GM12878 (cell line): ENCODE measurements at regions not wholly inside any gene's neighbourhood (a gene's known extent, or its start where the extent isn't known, plus 50 kb on each side); places are given as distances from the start of the nearest gene placed in this dataset.
A peak's percentile ranks its signal among the peaks of the same experiment; 100 is the strongest.

Experiments
- ATAC-seq: fragments of 200-7000 bp; cut with Tn5 transposase; 3 replicates; pipeline ENCODE4 v1.9.1; 2020; ENCODE audit warnings: mild to moderate bottlenecking, moderate library complexity
- BruUV-seq: library from RNA; stranded (reverse); fragments of 400-500 nt; replicated peaks from 2 replicates; lab custom pipeline; 2021; lab: Mats Ljungman, UMichigan
- CTCF ChIA-PET: fragments of 300-600 bp; sonication (Branson Sonifier 250); formaldehyde crosslinking; extraction: SDS; loops from one replicate; lab custom pipeline; 2021; ENCODE audit warnings: inconsistent platforms; lab: Yijun Ruan, JAX
- POLR2A ChIA-PET: fragments of 350-600 bp; formaldehyde crosslinking; extraction: SDS; loops from one replicate; lab custom pipeline; 2021; ENCODE audit warnings: inconsistent platforms; lab: Charles Lee
- RAD21 ChIA-PET: fragments of 300-600 bp; sonication (Branson Sonifier 250); formaldehyde crosslinking; loops from one replicate; lab custom pipeline; 2023; ENCODE audit warnings: antibody characterized with exemption; ENCODE audit not compliant: unreplicated experiment; lab: Charles Lee
- SMC1A ChIA-PET: fragments of 300-600 bp; sonication (Branson Sonifier 250); formaldehyde crosslinking; loops from one replicate; lab custom pipeline; 2023; ENCODE audit not compliant: unreplicated experiment, uncharacterized antibody; lab: Charles Lee
- DNase-seq: peaks from one replicate; pipeline ENCODE4 v3.0.0-alpha.2; 2011; ENCODE audit warnings: low read depth, low spot score
- FAIRE-seq: peaks from 3 replicates; lab custom pipeline; 2011; peaks lifted over from hg19 to GRCh38; lab: Jason Lieb, UNC
- H2AFZ ChIP-seq: 2 replicates; pipeline ENCODE4 v1.6.0; 2011; ENCODE audit warnings: low read depth, low read length, control low read depth; ENCODE audit not compliant: control insufficient read depth
- H3K27ac ChIP-seq: 2 replicates; pipeline ENCODE4 v1.5.1; 2011; ENCODE audit warnings: control low read depth; ENCODE audit not compliant: control insufficient read depth, insufficient read depth
- H3K27me3 ChIP-seq, 2 experiments: replicated peaks in 1 of 2; 2 replicates each; pipeline versions ENCODE4 v1.6.0 to v1.6.1; 2011; ENCODE audit warnings: low read length in 1 of 2; ENCODE audit not compliant: control insufficient read depth in 2 of 2, insufficient read depth in 2 of 2
- H3K36me3 ChIP-seq, 2 experiments: 2 replicates each; pipeline ENCODE4 v1.5.1; 2011; ENCODE audit warnings: low read length in 1 of 2; ENCODE audit not compliant: control insufficient read depth in 2 of 2, insufficient read depth in 2 of 2
- H3K4me1 ChIP-seq: 2 replicates; pipeline ENCODE4 v1.6.1; 2011; ENCODE audit warnings: mild to moderate bottlenecking, low read length, moderate library complexity, mixed read lengths; ENCODE audit not compliant: control insufficient read depth, insufficient read depth
- H3K4me2 ChIP-seq: 2 replicates; pipeline ENCODE4 v1.6.0; 2011; ENCODE audit warnings: control low read depth; ENCODE audit not compliant: control insufficient read depth, insufficient read depth
- H3K4me3 ChIP-seq: fragments of 200-600 bp; sonication (generic); 2 replicates; pipeline ENCODE4 v1.5.1; 2016
- H3K79me2 ChIP-seq: 2 replicates; pipeline ENCODE4 v1.6.0; 2011; ENCODE audit warnings: low read length; ENCODE audit not compliant: control insufficient read depth, insufficient read depth
- H3K9ac ChIP-seq: 2 replicates; pipeline ENCODE4 v1.8.0; 2011; ENCODE audit warnings: low read length, control low read depth, mixed read lengths; ENCODE audit not compliant: control insufficient read depth, insufficient read depth
- H3K9me3 ChIP-seq: replicated peaks from 3 replicates; pipeline ENCODE4 v1.5.1; 2011; ENCODE audit warnings: mild to moderate bottlenecking, low read length; ENCODE audit not compliant: control insufficient read depth, insufficient read depth
- H4K20me1 ChIP-seq: 2 replicates; pipeline ENCODE4 v1.6.0; 2011; ENCODE audit not compliant: control insufficient read depth, insufficient read depth
- ATF7 ChIP-seq: fragments of 450-650 bp; IDR thresholded peaks from 2 replicates; pipeline ENCODE4 v1.6.1; 2016; ENCODE audit warnings: low read depth, mild to moderate bottlenecking
- FOS ChIP-seq: IDR thresholded peaks from 3 replicates; pipeline ENCODE4 v1.6.1; 2011; ENCODE audit warnings: borderline replicate concordance; ENCODE audit not compliant: insufficient read length; ENCODE audit errors: extremely low read depth
- HDAC6 ChIP-seq: fragments of 200-600 bp; sonication (generic); IDR thresholded peaks from one replicate; pipeline ENCODE4 v1.8.0; 2017; ENCODE audit warnings: antibody characterized with exemption; ENCODE audit not compliant: unreplicated experiment
- IKZF2 ChIP-seq, 2 experiments: fragments of 450-650 bp; IDR thresholded peaks; 2 replicates each; pipeline ENCODE4 v1.6.1; 2017; ENCODE audit warnings: mild to moderate bottlenecking in 2 of 2, moderate library complexity in 2 of 2
- PML ChIP-seq: IDR thresholded peaks from 2 replicates; pipeline ENCODE4 v1.6.1; 2012; ENCODE audit warnings: low read length, inconsistent platforms
- RUNX3 ChIP-seq: IDR thresholded peaks from 2 replicates; pipeline ENCODE4 v1.6.1; 2012; ENCODE audit warnings: low read length, inconsistent platforms
- SMAD5 ChIP-seq: IDR thresholded peaks from 2 replicates; pipeline ENCODE4 v1.6.1; 2016; ENCODE audit warnings: antibody characterized with exemption, low read depth
- SUZ12 ChIP-seq: fragments of 200-600 bp; sonication (generic); IDR thresholded peaks from one replicate; pipeline ENCODE4 v1.6.1; 2018; ENCODE audit warnings: antibody characterized with exemption, mild to moderate bottlenecking; ENCODE audit not compliant: unreplicated experiment
- TAF1 ChIP-seq: IDR thresholded peaks from 2 replicates; pipeline ENCODE4 v1.6.1; 2011; ENCODE audit warnings: mild to moderate bottlenecking, low read depth, low read length, borderline replicate concordance
- in situ Hi-C: fragments of 300-500 bp; cut with MboI; formaldehyde crosslinking; loops from 9 replicates; pipeline ENCODE4 v1.14.3; 2018; ENCODE audit warnings: mixed read lengths
- intact Hi-C: fragments of 100-400 bp; cut with micrococcal nuclease; formaldehyde crosslinking; loops from one replicate; pipeline ENCODE4 v1.14.2; 2022; ENCODE audit not compliant: unreplicated experiment
- TF ChIP-seq, protein P1 (sequence below): fragments of 150-350 bp; IDR thresholded peaks from 2 replicates; pipeline ENCODE4 v1.6.1; 2016; ENCODE audit warnings: low read depth, low read length
- TF ChIP-seq, protein P2 (sequence below): fragments of 450-650 bp; IDR thresholded peaks from 2 replicates; pipeline ENCODE4 v1.6.1; 2016; ENCODE audit warnings: mild to moderate bottlenecking, moderate library complexity, borderline replicate concordance
- TF ChIP-seq, protein P3 (sequence below): IDR thresholded peaks from 2 replicates; pipeline ENCODE4 v1.6.1; 2012; ENCODE audit warnings: low read depth, low read length, improper control_type of control experiment

DNA sequence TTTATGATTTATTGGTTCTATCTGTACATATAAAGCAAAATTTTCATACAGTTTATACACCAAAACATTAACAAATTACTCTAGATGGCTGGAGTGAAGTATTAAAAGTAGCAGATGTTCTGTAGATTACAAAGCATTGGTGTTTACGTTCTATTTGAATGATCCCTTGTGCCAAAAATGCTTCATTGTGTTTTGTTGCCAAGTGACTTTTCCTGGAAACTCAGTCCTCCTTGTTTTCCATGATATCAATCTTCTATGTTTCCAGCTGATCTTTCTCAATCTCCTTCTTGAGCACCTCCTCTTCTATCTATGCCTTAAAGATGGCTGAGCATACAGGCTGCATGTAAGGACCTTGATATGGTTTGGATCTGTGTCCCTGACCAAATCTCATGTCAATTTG, 263.6 kb upstream of the CTSO start (continued):
- TF ChIP-seq, protein P1, sequence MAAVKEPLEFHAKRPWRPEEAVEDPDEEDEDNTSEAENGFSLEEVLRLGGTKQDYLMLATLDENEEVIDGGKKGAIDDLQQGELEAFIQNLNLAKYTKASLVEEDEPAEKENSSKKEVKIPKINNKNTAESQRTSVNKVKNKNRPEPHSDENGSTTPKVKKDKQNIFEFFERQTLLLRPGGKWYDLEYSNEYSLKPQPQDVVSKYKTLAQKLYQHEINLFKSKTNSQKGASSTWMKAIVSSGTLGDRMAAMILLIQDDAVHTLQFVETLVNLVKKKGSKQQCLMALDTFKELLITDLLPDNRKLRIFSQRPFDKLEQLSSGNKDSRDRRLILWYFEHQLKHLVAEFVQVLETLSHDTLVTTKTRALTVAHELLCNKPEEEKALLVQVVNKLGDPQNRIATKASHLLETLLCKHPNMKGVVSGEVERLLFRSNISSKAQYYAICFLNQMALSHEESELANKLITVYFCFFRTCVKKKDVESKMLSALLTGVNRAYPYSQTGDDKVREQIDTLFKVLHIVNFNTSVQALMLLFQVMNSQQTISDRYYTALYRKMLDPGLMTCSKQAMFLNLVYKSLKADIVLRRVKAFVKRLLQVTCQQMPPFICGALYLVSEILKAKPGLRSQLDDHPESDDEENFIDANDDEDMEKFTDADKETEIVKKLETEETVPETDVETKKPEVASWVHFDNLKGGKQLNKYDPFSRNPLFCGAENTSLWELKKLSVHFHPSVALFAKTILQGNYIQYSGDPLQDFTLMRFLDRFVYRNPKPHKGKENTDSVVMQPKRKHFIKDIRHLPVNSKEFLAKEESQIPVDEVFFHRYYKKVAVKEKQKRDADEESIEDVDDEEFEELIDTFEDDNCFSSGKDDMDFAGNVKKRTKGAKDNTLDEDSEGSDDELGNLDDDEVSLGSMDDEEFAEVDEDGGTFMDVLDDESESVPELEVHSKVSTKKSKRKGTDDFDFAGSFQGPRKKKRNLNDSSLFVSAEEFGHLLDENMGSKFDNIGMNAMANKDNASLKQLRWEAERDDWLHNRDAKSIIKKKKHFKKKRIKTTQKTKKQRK: no peak

DNA sequence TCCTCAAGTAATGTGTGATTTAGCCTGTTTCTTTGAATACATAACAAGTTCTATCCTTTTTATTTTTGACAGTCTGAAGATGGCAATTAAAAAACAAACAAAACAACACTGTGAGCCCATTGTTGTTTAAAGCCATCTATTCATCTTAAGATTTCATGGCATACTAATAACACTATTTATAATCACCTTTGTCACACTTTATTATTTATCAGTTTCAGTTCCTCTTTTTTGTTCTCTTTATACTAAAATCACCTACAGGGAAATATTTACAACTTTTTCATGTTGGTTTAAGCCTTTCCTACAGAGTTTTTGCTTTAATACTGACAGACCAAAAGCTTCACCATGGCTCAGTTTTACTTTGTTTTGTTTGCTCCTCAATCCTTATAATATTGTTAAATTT, 247.4 kb upstream of the CTSO start:
- FAIRE-seq (peak; percentile 85), DNase-seq (peak; percentile 17)
- TF ChIP-seq SUZ12 (no peak), RUNX3 (peak; percentile 53; the same call in 1 of the 2 replicates), PML (no peak), HDAC6 (no peak), SMAD5 (no peak), TAF1 (no peak), IKZF2 (IDR thresholded peaks at IDR 0.05) (peak; percentile 88 to 90), ATF7 (peak; percentile 91), FOS (no peak)
- TF ChIP-seq, protein P2, sequence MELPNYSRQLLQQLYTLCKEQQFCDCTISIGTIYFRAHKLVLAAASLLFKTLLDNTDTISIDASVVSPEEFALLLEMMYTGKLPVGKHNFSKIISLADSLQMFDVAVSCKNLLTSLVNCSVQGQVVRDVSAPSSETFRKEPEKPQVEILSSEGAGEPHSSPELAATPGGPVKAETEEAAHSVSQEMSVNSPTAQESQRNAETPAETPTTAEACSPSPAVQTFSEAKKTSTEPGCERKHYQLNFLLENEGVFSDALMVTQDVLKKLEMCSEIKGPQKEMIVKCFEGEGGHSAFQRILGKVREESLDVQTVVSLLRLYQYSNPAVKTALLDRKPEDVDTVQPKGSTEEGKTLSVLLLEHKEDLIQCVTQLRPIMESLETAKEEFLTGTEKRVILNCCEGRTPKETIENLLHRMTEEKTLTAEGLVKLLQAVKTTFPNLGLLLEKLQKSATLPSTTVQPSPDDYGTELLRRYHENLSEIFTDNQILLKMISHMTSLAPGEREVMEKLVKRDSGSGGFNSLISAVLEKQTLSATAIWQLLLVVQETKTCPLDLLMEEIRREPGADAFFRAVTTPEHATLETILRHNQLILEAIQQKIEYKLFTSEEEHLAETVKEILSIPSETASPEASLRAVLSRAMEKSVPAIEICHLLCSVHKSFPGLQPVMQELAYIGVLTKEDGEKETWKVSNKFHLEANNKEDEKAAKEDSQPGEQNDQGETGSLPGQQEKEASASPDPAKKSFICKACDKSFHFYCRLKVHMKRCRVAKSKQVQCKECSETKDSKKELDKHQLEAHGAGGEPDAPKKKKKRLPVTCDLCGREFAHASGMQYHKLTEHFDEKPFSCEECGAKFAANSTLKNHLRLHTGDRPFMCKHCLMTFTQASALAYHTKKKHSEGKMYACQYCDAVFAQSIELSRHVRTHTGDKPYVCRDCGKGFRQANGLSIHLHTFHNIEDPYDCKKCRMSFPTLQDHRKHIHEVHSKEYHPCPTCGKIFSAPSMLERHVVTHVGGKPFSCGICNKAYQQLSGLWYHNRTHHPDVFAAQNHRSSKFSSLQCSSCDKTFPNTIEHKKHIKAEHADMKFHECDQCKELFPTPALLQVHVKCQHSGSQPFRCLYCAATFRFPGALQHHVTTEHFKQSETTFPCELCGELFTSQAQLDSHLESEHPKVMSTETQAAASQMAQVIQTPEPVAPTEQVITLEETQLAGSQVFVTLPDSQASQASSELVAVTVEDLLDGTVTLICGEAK: no peak; the same call in 1 of the 2 replicates
- TF ChIP-seq, protein P3, sequence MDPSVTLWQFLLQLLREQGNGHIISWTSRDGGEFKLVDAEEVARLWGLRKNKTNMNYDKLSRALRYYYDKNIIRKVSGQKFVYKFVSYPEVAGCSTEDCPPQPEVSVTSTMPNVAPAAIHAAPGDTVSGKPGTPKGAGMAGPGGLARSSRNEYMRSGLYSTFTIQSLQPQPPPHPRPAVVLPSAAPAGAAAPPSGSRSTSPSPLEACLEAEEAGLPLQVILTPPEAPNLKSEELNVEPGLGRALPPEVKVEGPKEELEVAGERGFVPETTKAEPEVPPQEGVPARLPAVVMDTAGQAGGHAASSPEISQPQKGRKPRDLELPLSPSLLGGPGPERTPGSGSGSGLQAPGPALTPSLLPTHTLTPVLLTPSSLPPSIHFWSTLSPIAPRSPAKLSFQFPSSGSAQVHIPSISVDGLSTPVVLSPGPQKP: no peak

More for the DNA sequence above, 247.4 kb upstream of the CTSO start:
- no peaks in the 10 kb centered on the region for H3K36me3 ChIP-seq
- CTCF ChIA-PET: interaction anchor here (1.0 kb wide), 1 partner anchor 9 kb away, joined by 5 read pairs; no protein-coding TSS in a partner anchor
- H3K4me1 ChIP-seq: peaks cover 13% of the 10 kb centered on the region
- H2AFZ ChIP-seq: peak overlapping the region; percentile 15; the same call in 1 of the 2 replicates
- in situ Hi-C loops: no loop called here
- no TSS peak for BruUV-seq
- no peaks in the 10 kb centered on the region for H3K27me3 ChIP-seq
- POLR2A ChIA-PET: no interaction called here
- H3K9ac ChIP-seq: no peak overlapping the region
- SMC1A ChIA-PET: interaction anchor here (1.3 to 1.4 kb wide), 2 partner anchors 10 to 32 kb away, joined by 7 to 8 read pairs; no protein-coding TSS in a partner anchor
- no peaks in the 10 kb centered on the region for H3K79me2 ChIP-seq
- H3K9me3 ChIP-seq: no peaks in the 10 kb centered on the region; the same call in 2 of the 3 replicates
- peak; percentile 89 for ATAC-seq
- intact Hi-C loops: loop anchor here (5.0 kb wide), 1 partner anchor 229 kb away; no protein-coding TSS in a partner anchor
- H3K27ac ChIP-seq: peak overlapping the region; percentile 57; the same call in 1 of the 2 replicates
- no peaks in the 10 kb centered on the region for H4K20me1 ChIP-seq
- H3K4me2 ChIP-seq: peak overlapping the region; percentile 67
- H3K4me3 ChIP-seq: no peak overlapping the region
- RAD21 ChIA-PET: interaction anchor here (0.8 to 1.5 kb wide), 3 partner anchors 9 to 31 kb away, joined by 3 to 4 read pairs (median 4); no protein-coding TSS in a partner anchor
